OCI-LY7 (cell line): ENCODE measurements at regions not wholly inside any gene's neighbourhood (a gene's known extent, or its start where the extent isn't known, plus 50 kb on each side); places are given as distances from the start of the nearest gene placed in this dataset.

ENCODE experiments used
- BruUV-seq: library from RNA; stranded (reverse); fragments of 400-500 nt; replicated peaks from 2 replicates; lab custom pipeline; 2021; lab: Mats Ljungman, UMichigan
- CTCF ChIA-PET: fragments of 300-600 bp; sonication (Branson Sonifier 250); formaldehyde crosslinking; loops from one replicate; lab custom pipeline; 2022; ENCODE audit warnings: antibody characterized with exemption; ENCODE audit not compliant: unreplicated experiment; lab: Charles Lee
- POLR2A ChIA-PET: fragments of 300-600 bp; sonication (Branson Sonifier 250); formaldehyde crosslinking; loops from one replicate; lab custom pipeline; 2022; ENCODE audit warnings: antibody characterized with exemption; lab: Charles Lee
- DNase-seq: peaks from one replicate; pipeline ENCODE4 v3.0.0-alpha.2; 2015; ENCODE audit warnings: low spot score
- H2AFZ ChIP-seq: fragments of 200-600 bp; sonication (generic), shearing (Covaris generic); 2 replicates; pipeline ENCODE4 v1.6.1; 2014; ENCODE audit warnings: mild to moderate bottlenecking, antibody characterized with exemption, low read length, moderate library complexity
- H3K27ac ChIP-seq: fragments of 200-600 bp; sonication (generic); 2 replicates; pipeline ENCODE4 v1.5.1; 2014; ENCODE audit warnings: mixed run types, low read depth, mild to moderate bottlenecking, moderate library complexity, low read length, inconsistent platforms; ENCODE audit not compliant: poor library complexity, severe bottlenecking
- H3K36me3 ChIP-seq: fragments of 200-600 bp; sonication (generic); 2 replicates; pipeline ENCODE4 v1.6.1; 2014; ENCODE audit warnings: mild to moderate bottlenecking, antibody characterized with exemption, low read length, moderate library complexity, mixed read lengths; ENCODE audit not compliant: insufficient read depth
- H3K4me1 ChIP-seq: fragments of 200-600 bp; sonication (generic); 2 replicates; pipeline ENCODE4 v1.5.1; 2014; ENCODE audit warnings: mild to moderate bottlenecking, low read length; ENCODE audit not compliant: insufficient read depth, poor library complexity, severe bottlenecking
- H3K4me2 ChIP-seq: fragments of 200-600 bp; sonication (generic); 2 replicates; pipeline ENCODE4 v1.6.1; 2014; ENCODE audit warnings: mild to moderate bottlenecking, low read length
- H3K4me3 ChIP-seq: fragments of 200-600 bp; sonication (generic); 2 replicates; pipeline ENCODE4 v1.5.1; 2014; ENCODE audit warnings: mild to moderate bottlenecking, low read depth, low read length; ENCODE audit not compliant: poor library complexity, severe bottlenecking
- H3K79me2 ChIP-seq: fragments of 200-600 bp; sonication (generic); 2 replicates; pipeline ENCODE4 v1.6.1; 2016; ENCODE audit warnings: low read depth, mild to moderate bottlenecking, low read length, moderate library complexity, mixed read lengths; ENCODE audit not compliant: insufficient read depth
- H3K9me2 ChIP-seq: fragments of 200-600 bp; sonication (generic); 2 replicates; pipeline ENCODE4 v1.6.1; 2016; ENCODE audit warnings: mild to moderate bottlenecking, low read length, mixed read lengths; ENCODE audit not compliant: insufficient read depth
- H3K9me3 ChIP-seq: fragments of 200-600 bp; sonication (generic); 2 replicates; pipeline ENCODE4 v1.6.1; 2014; ENCODE audit warnings: mild to moderate bottlenecking, mixed run types, low read length, mixed read lengths
- H4K20me1 ChIP-seq: fragments of 200-600 bp; sonication (generic); 2 replicates; pipeline ENCODE4 v1.6.1; 2014; ENCODE audit warnings: mild to moderate bottlenecking, antibody characterized with exemption, low read length, moderate library complexity, mixed read lengths; ENCODE audit not compliant: insufficient read depth
- CTCF ChIP-seq: fragments of 200-600 bp; sonication (generic); conservative IDR thresholded peaks from 2 replicates; pipeline ENCODE4 v1.5.1; 2014; ENCODE audit warnings: mild to moderate bottlenecking, antibody characterized with exemption, low read length, moderate library complexity, mixed read lengths
- EZH2phosphoT487 ChIP-seq: fragments of 200-600 bp; sonication (generic); IDR thresholded peaks from 2 replicates; pipeline ENCODE4 v1.6.1; 2018; ENCODE audit warnings: low read depth, borderline replicate concordance, mild to moderate bottlenecking, mixed run types, antibody characterized with exemption, low read length, moderate library complexity, mixed read lengths
- intact Hi-C: fragments of 100-400 bp; cut with micrococcal nuclease; formaldehyde crosslinking; loops from one replicate; pipeline ENCODE4 v1.10.0; 2022; ENCODE audit not compliant: unreplicated experiment

- intact Hi-C loops, result no loop called here
- ChIA-PET CTCF (no interaction called here), POLR2A (no interaction called here)
- DNase-seq, result no peak
- Histone ChIP-seq H3K4me2 (no peak overlapping the region), H4K20me1 (no peaks in the 10 kb centered on the region), H3K4me1 (no peaks in the 10 kb centered on the region), H3K4me3 (no peak overlapping the region), H3K79me2 (no peaks in the 10 kb centered on the region), H3K27ac (no peak overlapping the region), H3K36me3 (no peaks in the 10 kb centered on the region), H3K9me2 (no peaks in the 10 kb centered on the region), H3K9me3 (no peaks in the 10 kb centered on the region), H2AFZ (no peak overlapping the region)
- no TSS peak for BruUV-seq
- no peak for TF ChIP-seq CTCF
- no peak for TF ChIP-seq EZH2phosphoT487
Observed at GRCh38 chr11:28704801-28705200, 596.6 kb downstream of the METTL15 start.

GRCh38 chr11:28703371-28703770, 595.2 kb downstream of the METTL15 start:
- no peak overlapping the region for H2AFZ ChIP-seq
- BruUV-seq, result no TSS peak
- intact Hi-C loops, result no loop called here
- DNase-seq, result no peak
- H3K4me2 ChIP-seq, result no peak overlapping the region
- POLR2A ChIA-PET, result no interaction called here
- H3K9me2 ChIP-seq, result no peaks in the 10 kb centered on the region
- H3K27ac ChIP-seq, result no peak overlapping the region
- no peak overlapping the region for H3K4me3 ChIP-seq
- no peaks in the 10 kb centered on the region for H3K4me1 ChIP-seq
- H3K79me2 ChIP-seq, result no peaks in the 10 kb centered on the region
- H4K20me1 ChIP-seq, result no peaks in the 10 kb centered on the region
- CTCF ChIA-PET, result no interaction called here
- no peaks in the 10 kb centered on the region for H3K9me3 ChIP-seq
- TF ChIP-seq EZH2phosphoT487, result no peak
- TF ChIP-seq CTCF, result no peak
- H3K36me3 ChIP-seq, result no peaks in the 10 kb centered on the region

DNA sequence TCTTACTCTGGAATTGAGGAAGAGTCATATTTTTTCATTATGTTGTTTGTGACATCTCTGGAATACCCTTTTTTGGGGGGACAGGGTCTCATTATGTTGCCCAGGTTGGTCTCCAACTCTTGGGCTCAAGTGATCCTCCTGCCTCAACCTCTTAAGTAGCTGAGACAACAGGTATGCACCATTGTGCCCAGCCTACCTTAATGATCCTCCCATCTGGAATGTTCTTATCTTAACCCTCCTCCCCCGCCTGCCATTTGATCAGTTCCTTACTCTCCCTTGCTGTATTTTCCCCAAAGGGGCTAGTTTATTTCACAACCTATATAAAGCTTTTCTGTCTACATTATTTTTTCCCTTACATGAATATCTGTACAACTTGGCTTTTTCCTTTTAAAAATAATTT, 594.7 kb downstream of the METTL15 start:
- no TSS peak for BruUV-seq
- no peak overlapping the region for H3K4me2 ChIP-seq
- no peak overlapping the region for H3K27ac ChIP-seq
- H3K79me2 ChIP-seq, result no peaks in the 10 kb centered on the region
- intact Hi-C loops, result no loop called here
- no peaks in the 10 kb centered on the region for H3K9me2 ChIP-seq
- TF ChIP-seq CTCF (no peak), EZH2phosphoT487 (no peak)
- H3K4me3 ChIP-seq, result no peak overlapping the region
- no peaks in the 10 kb centered on the region for H4K20me1 ChIP-seq
- no peaks in the 10 kb centered on the region for H3K9me3 ChIP-seq
- H3K36me3 ChIP-seq, result no peaks in the 10 kb centered on the region
- H2AFZ ChIP-seq, result no peak overlapping the region
- no peak for DNase-seq
- CTCF ChIA-PET, result no interaction called here
- no peaks in the 10 kb centered on the region for H3K4me1 ChIP-seq
- POLR2A ChIA-PET, result no interaction called here
